ENCODE measurements at regions not wholly inside any gene's neighbourhood (a gene's known extent, or its start where the extent isn't known, plus 50 kb on each side); places are given as distances from the start of the nearest gene placed in this dataset.

- Histone ChIP-seq H3K27ac (ENCODE audit: low read depth, low read length) (no peak overlapping the region), H3K9me3 (ENCODE audit: control insufficient read depth in 3 of 3, low read length in 3 of 3) (no peaks in the 10 kb centered on the region), H3K4me3 (ENCODE audit: low read length in 3 of 3) (no peak overlapping the region), H3K9ac (ENCODE audit: low read depth in 1 of 3, low read length in 3 of 3) (no peak overlapping the region), H3K27me3 (ENCODE audit: control insufficient read depth in 3 of 3, insufficient read depth in 3 of 3, low read length in 3 of 3) (no peaks in the 10 kb centered on the region), H3K36me3 (ENCODE audit: control insufficient read depth in 3 of 3, insufficient read depth in 3 of 3, low read length in 3 of 3) (no peaks in the 10 kb centered on the region), H3K4me1 (ENCODE audit: control insufficient read depth in 3 of 3, insufficient read depth in 3 of 3, low read length in 3 of 3) (no peaks in the 10 kb centered on the region)
Observed at GRCh38 chr9:82354279-82354659, 365.7 kb downstream of the SPATA31D1 start.

- no peak overlapping the region for H3K4me3 ChIP-seq (ENCODE audit: low read length in 3 of 3)
- H3K9me3 ChIP-seq (ENCODE audit: control insufficient read depth in 3 of 3, low read length in 3 of 3) = no peaks in the 10 kb centered on the region
Observed at GRCh38 chr9:82356131-82356530, 367.6 kb downstream of the SPATA31D1 start.

GRCh38 chr9:82356871-82357270 is 368.3 kb downstream of the SPATA31D1 start:
- Histone ChIP-seq H3K36me3 (ENCODE audit: control insufficient read depth in 3 of 3, insufficient read depth in 3 of 3, low read length in 3 of 3) (no peaks in the 10 kb centered on the region), H3K27me3 (ENCODE audit: control insufficient read depth in 3 of 3, insufficient read depth in 3 of 3, low read length in 3 of 3) (no peaks in the 10 kb centered on the region), H3K9me3 (ENCODE audit: control insufficient read depth in 3 of 3, low read length in 3 of 3) (no peaks in the 10 kb centered on the region), H3K4me3 (ENCODE audit: low read length in 3 of 3) (no peak overlapping the region), H3K9ac (ENCODE audit: low read depth in 1 of 3, low read length in 3 of 3) (no peak overlapping the region), H3K27ac (ENCODE audit: low read depth, low read length) (no peak overlapping the region), H3K4me1 (ENCODE audit: control insufficient read depth in 3 of 3, insufficient read depth in 3 of 3, low read length in 3 of 3) (no peaks in the 10 kb centered on the region)

More at GRCh38 chr9:82356131-82356530, 367.6 kb downstream of the SPATA31D1 start:
- Histone ChIP-seq H3K9ac (ENCODE audit: low read depth in 1 of 3, low read length in 3 of 3) (no peak overlapping the region), H3K4me1 (ENCODE audit: control insufficient read depth in 3 of 3, insufficient read depth in 3 of 3, low read length in 3 of 3) (no peaks in the 10 kb centered on the region), H3K27ac (ENCODE audit: low read depth, low read length) (no peak overlapping the region), H3K36me3 (ENCODE audit: control insufficient read depth in 3 of 3, insufficient read depth in 3 of 3, low read length in 3 of 3) (no peaks in the 10 kb centered on the region), H3K27me3 (ENCODE audit: control insufficient read depth in 3 of 3, insufficient read depth in 3 of 3, low read length in 3 of 3) (no peaks in the 10 kb centered on the region)

- Histone ChIP-seq H3K4me3 (ENCODE audit: low read length in 3 of 3) (peak overlapping the region in 1 of 3 donors; percentile 18), H3K27me3 (ENCODE audit: control insufficient read depth in 3 of 3, insufficient read depth in 3 of 3, low read length in 3 of 3) (no peaks in the 10 kb centered on the region), H3K9me3 (ENCODE audit: control insufficient read depth in 3 of 3, low read length in 3 of 3) (no peaks in the 10 kb centered on the region), H3K27ac (ENCODE audit: low read depth, low read length) (no peak overlapping the region), H3K36me3 (ENCODE audit: control insufficient read depth in 3 of 3, insufficient read depth in 3 of 3, low read length in 3 of 3) (no peaks in the 10 kb centered on the region), H3K9ac (ENCODE audit: low read depth in 1 of 3, low read length in 3 of 3) (no peak overlapping the region), H3K4me1 (ENCODE audit: control insufficient read depth in 3 of 3, insufficient read depth in 3 of 3, low read length in 3 of 3) (peaks cover 2 to 7% (median 3%) of the 10 kb centered on the region in 3 donors)
Observed at GRCh38 chr9:82363198-82363597, 374.6 kb downstream of the SPATA31D1 start.

GRCh38 chr9:82363682-82364081 is 375.1 kb downstream of the SPATA31D1 start:
- no peaks in the 10 kb centered on the region for H3K27me3 ChIP-seq (ENCODE audit: control insufficient read depth in 3 of 3, insufficient read depth in 3 of 3, low read length in 3 of 3)
- no peaks in the 10 kb centered on the region for H3K9me3 ChIP-seq (ENCODE audit: control insufficient read depth in 3 of 3, low read length in 3 of 3)
- peak overlapping the region in 1 of 3 donors; percentile 18 for H3K4me3 ChIP-seq (ENCODE audit: low read length in 3 of 3)
- H3K4me1 ChIP-seq (ENCODE audit: control insufficient read depth in 3 of 3, insufficient read depth in 3 of 3, low read length in 3 of 3) = peaks cover 2 to 7% (median 3%) of the 10 kb centered on the region in 3 donors
- H3K36me3 ChIP-seq (ENCODE audit: control insufficient read depth in 3 of 3, insufficient read depth in 3 of 3, low read length in 3 of 3) = no peaks in the 10 kb centered on the region
- no peak overlapping the region for H3K9ac ChIP-seq (ENCODE audit: low read depth in 1 of 3, low read length in 3 of 3)
- H3K27ac ChIP-seq (ENCODE audit: low read depth, low read length) = no peak overlapping the region

- Histone ChIP-seq H3K27me3 (ENCODE audit: control insufficient read depth in 3 of 3, insufficient read depth in 3 of 3, low read length in 3 of 3) (no peaks in the 10 kb centered on the region), H3K9ac (ENCODE audit: low read depth in 1 of 3, low read length in 3 of 3) (no peak overlapping the region), H3K9me3 (ENCODE audit: control insufficient read depth in 3 of 3, low read length in 3 of 3) (no peaks in the 10 kb centered on the region), H3K27ac (ENCODE audit: low read depth, low read length) (no peak overlapping the region), H3K4me3 (ENCODE audit: low read length in 3 of 3) (no peak overlapping the region), H3K4me1 (ENCODE audit: control insufficient read depth in 3 of 3, insufficient read depth in 3 of 3, low read length in 3 of 3) (peaks cover 2 to 7% (median 3%) of the 10 kb centered on the region in 3 donors), H3K36me3 (ENCODE audit: control insufficient read depth in 3 of 3, insufficient read depth in 3 of 3, low read length in 3 of 3) (no peaks in the 10 kb centered on the region)
Observed at GRCh38 chr9:82367016-82367415, 378.4 kb downstream of the SPATA31D1 start.

GRCh38 chr9:82367929-82368328 is 379.4 kb downstream of the SPATA31D1 start:
- H3K36me3 ChIP-seq (ENCODE audit: control insufficient read depth in 3 of 3, insufficient read depth in 3 of 3, low read length in 3 of 3) = no peaks in the 10 kb centered on the region
- H3K27me3 ChIP-seq (ENCODE audit: control insufficient read depth in 3 of 3, insufficient read depth in 3 of 3, low read length in 3 of 3) = no peaks in the 10 kb centered on the region
- H3K27ac ChIP-seq (ENCODE audit: low read depth, low read length) = no peak overlapping the region
- peaks cover 2 to 7% (median 3%) of the 10 kb centered on the region in 3 donors for H3K4me1 ChIP-seq (ENCODE audit: control insufficient read depth in 3 of 3, insufficient read depth in 3 of 3, low read length in 3 of 3)
- no peaks in the 10 kb centered on the region for H3K9me3 ChIP-seq (ENCODE audit: control insufficient read depth in 3 of 3, low read length in 3 of 3)
- H3K4me3 ChIP-seq (ENCODE audit: low read length in 3 of 3) = no peak overlapping the region
- no peak overlapping the region for H3K9ac ChIP-seq (ENCODE audit: low read depth in 1 of 3, low read length in 3 of 3)

GRCh38 chr9:82369251-82369945 is 380.8 kb downstream of the SPATA31D1 start:
- H3K27ac ChIP-seq (ENCODE audit: low read depth, low read length) = no peak overlapping the region

GRCh38 chr9:82375041-82375440 is 386.5 kb downstream of the SPATA31D1 start:
- H3K4me3 ChIP-seq (ENCODE audit: low read length in 3 of 3) = no peak overlapping the region
- H3K9me3 ChIP-seq (ENCODE audit: control insufficient read depth in 3 of 3, low read length in 3 of 3) = no peaks in the 10 kb centered on the region
- no peaks in the 10 kb centered on the region for H3K27me3 ChIP-seq (ENCODE audit: control insufficient read depth in 3 of 3, insufficient read depth in 3 of 3, low read length in 3 of 3)
- no peaks in the 10 kb centered on the region for H3K36me3 ChIP-seq (ENCODE audit: control insufficient read depth in 3 of 3, insufficient read depth in 3 of 3, low read length in 3 of 3)
- H3K4me1 ChIP-seq (ENCODE audit: control insufficient read depth in 3 of 3, insufficient read depth in 3 of 3, low read length in 3 of 3) = no peaks in the 10 kb centered on the region
- H3K27ac ChIP-seq (ENCODE audit: low read depth, low read length) = no peak overlapping the region
- H3K9ac ChIP-seq (ENCODE audit: low read depth in 1 of 3, low read length in 3 of 3) = no peak overlapping the region

More at GRCh38 chr9:82369251-82369945, 380.8 kb downstream of the SPATA31D1 start:
- no peak overlapping the region for H3K4me3 ChIP-seq (ENCODE audit: low read length in 3 of 3)
- H3K4me1 ChIP-seq (ENCODE audit: control insufficient read depth in 3 of 3, insufficient read depth in 3 of 3, low read length in 3 of 3) = no peaks in the 10 kb centered on the region
- H3K9me3 ChIP-seq (ENCODE audit: control insufficient read depth in 3 of 3, low read length in 3 of 3) = no peaks in the 10 kb centered on the region
- H3K9ac ChIP-seq (ENCODE audit: low read depth in 1 of 3, low read length in 3 of 3) = no peak overlapping the region
- H3K36me3 ChIP-seq (ENCODE audit: control insufficient read depth in 3 of 3, insufficient read depth in 3 of 3, low read length in 3 of 3) = no peaks in the 10 kb centered on the region
- H3K27me3 ChIP-seq (ENCODE audit: control insufficient read depth in 3 of 3, insufficient read depth in 3 of 3, low read length in 3 of 3) = no peaks in the 10 kb centered on the region

- Histone ChIP-seq H3K27me3 (ENCODE audit: control insufficient read depth in 3 of 3, insufficient read depth in 3 of 3, low read length in 3 of 3) (no peaks in the 10 kb centered on the region), H3K9me3 (ENCODE audit: control insufficient read depth in 3 of 3, low read length in 3 of 3) (peaks cover 0 to 4% (median 0%) of the 10 kb centered on the region in 3 donors), H3K4me3 (ENCODE audit: low read length in 3 of 3) (no peak overlapping the region), H3K4me1 (ENCODE audit: control insufficient read depth in 3 of 3, insufficient read depth in 3 of 3, low read length in 3 of 3) (no peaks in the 10 kb centered on the region), H3K27ac (ENCODE audit: low read depth, low read length) (no peak overlapping the region), H3K36me3 (ENCODE audit: control insufficient read depth in 3 of 3, insufficient read depth in 3 of 3, low read length in 3 of 3) (no peaks in the 10 kb centered on the region), H3K9ac (ENCODE audit: low read depth in 1 of 3, low read length in 3 of 3) (no peak overlapping the region)
Observed at GRCh38 chr9:82376677-82377232, 388.2 kb downstream of the SPATA31D1 start.

Measured in skeletal muscle tissue (tissue), 3 donors.